Activated T-cell treated with anti-CD3 and anti-CD28 coated beads for 1 hour (primary cell): ENCODE measurements at regions not wholly inside any gene's neighbourhood (a gene's known extent, or its start where the extent isn't known, plus 50 kb on each side); places are given as distances from the start of the nearest gene placed in this dataset.
A peak's percentile ranks its signal among the peaks of the same experiment; 100 is the strongest.

ENCODE experiments used
- DNase-seq: peaks from one replicate; pipeline ENCODE4 v3.0.0-alpha.2; 2020; ENCODE audit warnings: low read depth

DNA sequence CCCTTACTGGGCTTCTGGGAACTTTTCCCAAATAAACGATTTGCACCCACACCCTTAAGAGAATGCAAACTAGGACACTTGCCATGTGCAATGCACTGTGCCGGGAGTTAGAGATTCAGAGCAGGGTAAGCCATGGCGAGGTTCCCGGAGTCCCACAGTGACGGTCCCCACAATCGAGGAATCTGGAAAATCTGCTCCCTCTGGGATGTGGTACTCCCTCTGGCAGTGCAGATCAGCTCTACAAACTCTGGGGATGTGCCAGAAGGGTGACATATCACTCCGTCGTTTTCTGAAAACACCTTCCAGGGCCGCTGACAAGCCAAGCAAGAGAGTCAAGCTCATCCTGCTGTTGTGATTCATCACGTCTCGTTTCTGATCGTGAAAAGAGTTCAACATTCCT lies 537.5 kb downstream of the BCOR start:
- no peak for DNase-seq

DNA sequence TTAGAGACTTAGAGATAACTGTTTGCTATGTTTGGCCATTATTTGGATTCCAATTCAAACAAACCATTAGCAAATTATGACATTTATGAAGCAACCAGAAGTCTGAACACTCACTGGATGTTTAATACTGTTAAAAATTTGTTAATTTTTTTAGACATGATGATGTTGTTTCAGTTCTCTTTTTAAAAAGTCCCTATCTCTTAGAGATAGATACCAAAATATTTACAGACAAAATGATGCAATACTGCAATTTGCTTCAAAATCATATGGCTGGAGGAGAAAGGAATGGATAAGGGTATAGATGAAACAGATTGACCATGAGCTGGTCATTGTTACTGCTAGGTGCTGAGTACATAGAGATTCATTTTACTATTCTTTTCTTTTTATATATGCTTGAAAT lies 534.6 kb downstream of the BCOR start:
- DNase-seq, result no peak

DNA sequence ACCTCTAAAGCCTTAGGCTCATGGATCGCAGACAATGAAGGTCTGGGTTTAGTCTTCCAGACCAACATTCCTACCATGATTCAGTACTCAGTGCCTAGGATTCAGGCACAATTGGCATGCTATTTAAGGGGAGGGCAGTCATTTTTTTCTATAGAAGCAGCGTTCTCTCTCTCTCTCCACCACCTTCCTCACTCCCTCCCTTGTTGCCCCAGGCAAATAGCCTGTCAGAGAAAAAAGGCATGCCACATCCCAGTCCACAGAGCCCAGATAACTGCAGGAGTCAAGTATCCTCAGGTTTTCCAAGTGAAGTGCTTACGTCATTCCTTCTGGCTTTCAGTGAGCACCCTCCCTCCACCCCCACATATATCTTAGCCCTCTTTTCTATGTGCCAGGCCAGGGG lies 533.0 kb downstream of the BCOR start:
- DNase-seq, result no peak

DNA sequence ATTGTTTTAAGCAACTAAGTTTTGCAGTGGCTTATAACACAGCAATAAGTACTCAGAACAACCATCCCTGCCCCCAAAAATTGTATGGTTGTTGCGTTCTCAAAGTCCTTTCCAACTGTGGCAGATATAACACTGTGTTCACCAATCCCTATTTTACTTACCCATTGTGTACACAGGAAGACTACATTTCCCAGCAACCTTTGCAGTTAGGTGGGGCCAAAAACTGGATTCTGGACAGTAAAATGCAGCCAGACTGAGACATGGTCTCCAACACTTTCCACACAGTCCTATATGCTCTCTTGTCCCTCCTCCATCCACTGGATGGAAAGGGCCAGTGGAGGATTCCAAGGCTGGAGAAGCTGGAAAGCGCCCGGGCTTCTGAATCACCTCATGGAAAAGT lies 523.6 kb downstream of the BCOR start:
- no peak for DNase-seq

DNA sequence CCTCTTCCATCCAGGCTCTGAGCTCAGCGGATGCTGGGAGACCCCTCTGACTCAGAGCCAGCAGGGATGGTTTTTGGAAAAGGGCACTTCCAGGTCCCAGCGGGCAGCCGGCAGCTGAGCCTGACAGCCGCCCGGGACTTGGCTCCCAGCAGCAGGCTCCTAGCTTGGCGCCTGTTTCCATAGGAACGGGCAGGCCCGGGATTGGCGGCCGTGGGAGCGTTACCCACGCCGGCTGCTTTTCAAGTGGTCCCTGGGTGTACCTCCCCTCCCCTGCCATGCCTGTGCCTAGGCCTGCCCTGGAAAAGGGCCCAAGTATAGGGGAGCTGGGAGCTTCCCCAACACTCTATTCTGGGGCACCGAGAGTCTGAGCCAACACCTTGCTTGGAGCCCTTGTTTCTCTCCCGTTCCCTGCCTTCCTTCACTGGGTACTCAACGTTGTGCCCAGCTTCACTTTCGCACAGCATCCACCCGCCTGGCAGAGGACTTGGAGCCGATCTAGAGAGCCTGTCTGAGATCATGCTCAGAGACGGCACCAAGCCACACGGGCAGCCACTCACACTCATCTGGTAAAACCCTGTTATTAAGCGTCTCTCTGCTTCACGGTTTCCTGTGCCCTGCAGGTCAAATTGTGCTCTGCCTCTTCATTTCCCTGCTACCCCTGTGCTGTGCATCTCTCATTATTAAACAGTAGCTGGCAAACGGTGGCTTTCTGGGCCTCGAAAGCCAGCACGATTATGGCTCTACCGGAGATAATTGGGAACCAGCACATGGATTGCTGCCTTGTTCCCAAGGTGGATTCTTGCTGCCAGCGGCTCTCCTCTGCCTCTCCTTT lies 521.5 kb downstream of the BCOR start:
- no peak for DNase-seq

DNA sequence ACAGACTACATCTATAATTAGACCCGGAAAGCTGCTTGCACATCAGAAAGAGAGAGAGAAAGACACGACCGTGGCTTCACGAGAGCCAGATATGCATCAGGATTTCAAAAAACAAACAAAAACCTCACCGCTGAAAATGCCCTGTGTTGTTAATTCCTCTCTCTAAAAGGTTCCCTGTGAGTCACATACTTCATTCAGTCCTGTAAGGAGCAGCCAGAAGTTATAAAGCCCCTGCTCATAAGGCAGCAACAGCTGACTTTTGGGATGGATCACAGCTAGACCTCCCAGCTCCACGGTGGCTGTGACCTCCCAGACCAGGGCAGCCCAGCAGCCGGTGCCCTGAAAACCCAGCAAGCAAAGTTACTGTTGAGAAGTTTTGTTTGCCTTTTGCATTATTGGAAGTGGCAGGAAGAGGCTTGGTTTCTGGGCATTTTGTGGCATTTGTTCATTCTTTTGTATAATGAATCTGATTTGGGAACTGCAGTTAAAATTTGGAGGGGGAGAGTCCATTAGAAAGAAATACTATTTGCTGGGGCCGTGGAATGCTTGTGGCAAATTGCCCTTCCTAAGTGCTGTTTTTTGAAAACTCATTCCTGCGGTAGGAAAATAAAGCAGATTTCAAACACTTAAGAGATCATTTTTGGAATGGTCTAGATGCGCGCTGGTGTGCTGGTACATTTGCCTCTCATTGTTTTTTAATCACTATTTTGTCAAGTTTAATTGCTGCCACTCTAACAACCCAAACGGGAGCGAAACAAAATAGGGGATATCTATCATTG lies 520.4 kb downstream of the BCOR start:
- no peak for DNase-seq

DNA sequence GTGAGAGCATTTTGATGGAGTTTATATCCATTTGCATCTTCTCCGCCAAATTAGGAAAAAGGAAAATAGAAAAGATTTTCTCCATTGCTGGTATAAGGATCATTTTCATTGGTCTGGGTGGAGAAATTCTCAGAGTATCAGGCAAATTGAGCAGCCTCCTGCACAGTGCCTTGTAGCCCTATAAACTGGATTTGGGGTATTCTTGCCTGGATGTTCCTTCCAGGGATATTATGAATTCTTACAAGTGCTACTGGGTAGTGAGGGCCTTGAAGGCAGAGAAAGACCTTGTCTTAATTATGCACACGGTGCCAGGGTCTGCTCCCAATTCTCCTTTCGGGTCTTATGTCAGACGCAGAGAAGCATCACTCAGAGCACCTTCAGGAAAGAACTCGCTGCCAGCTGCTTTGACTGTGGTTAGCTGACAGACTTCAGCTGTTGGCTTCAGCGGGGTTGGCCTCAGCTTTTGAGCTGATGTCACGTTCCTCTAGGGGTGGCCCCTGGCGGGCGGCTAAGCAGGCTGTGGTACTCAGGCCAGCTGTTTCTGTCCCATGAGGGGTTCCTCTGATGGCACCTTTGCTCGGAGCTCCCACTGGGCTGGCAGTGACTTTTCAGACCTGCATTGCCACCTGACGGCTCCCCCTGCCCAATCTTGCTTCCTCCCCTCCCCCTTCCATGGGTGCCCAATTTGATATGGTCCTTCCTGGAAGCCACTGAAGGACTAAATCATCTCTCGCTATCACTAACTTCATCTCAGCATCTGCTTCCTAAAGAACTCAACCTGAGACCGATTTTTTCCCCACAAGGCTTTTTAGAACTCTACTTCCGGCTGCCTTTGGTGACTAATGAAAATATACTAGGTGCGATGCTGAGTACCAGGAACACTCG lies 519.5 kb downstream of the BCOR start:
- peak; percentile 7 for DNase-seq

DNA sequence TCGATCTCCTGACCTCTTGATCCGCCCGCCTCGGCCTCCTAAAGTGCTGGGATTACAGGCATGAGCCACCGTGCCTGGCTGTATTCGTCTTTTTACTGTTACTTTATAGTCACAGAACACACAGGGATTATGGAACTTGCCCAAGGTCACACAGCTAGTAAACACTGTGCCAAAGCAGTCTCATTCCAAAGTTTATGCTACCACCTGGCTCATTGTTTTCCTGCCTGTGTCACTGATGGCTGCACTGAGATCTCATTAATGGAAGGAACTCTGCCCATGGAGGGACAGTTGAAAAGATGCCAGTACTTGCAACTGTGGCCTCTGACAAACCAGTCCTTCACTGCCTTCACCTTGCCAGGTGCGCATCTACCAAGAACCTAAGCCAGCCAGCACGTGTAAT lies 517.7 kb downstream of the BCOR start:
- DNase-seq, result no peak

DNA sequence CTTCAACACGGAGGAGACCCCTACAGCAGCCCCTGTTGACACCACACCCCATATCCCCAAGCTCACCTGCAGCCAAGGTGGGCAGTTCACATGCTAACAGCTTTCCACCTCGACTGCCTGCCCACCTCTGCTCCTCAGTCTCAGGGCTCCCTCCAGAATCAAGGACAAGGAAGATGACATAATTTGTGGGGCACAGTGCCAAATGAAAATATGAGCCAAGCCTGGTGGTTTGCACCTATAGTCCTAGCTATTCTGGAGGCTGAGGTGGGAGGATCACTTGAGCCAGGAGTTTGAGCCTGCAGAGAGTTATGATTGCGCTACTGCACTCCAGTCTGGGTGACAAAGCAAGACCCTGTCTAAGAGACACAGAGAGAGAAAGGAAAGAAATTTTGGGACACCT lies 516.3 kb downstream of the BCOR start:
- no peak for DNase-seq

DNA sequence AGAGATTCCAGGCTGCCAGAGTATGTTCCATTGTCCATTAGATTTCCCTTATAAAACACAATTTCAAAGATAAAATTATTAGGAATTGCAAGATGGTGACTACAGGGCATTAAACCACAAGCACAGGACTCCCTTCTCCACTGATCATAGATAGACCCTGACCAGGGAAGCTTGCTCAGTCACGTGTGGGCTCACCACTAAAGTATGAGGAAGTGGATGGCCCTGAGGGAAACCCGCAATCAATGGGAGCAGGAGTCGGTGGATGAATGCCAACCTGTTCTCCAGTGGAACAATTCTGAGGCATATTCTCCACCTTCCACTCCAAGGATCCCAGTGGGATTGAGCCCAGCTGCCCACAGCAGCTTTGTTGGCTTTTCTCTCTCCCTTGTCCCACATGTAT lies 515.7 kb downstream of the BCOR start:
- DNase-seq, result no peak

DNA sequence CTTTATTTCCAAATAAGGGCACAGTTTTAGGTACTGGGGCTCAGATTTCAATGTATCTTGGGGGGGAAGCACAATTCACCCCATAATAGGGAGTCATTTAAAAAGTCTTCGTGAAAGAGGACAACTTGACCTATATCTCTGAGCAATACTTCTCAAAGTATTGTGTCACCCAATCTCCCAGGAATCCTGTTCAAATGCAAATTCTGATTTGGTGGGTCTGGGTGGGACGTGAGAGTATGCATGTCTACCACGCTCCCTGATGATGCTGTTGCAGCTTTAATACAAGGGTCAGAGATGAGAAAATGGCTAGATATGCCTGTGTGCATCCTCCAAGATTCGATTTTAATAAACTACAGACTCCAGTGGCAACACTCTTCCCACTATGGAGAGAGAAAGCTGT lies 514.8 kb downstream of the BCOR start:
- no peak for DNase-seq

DNA sequence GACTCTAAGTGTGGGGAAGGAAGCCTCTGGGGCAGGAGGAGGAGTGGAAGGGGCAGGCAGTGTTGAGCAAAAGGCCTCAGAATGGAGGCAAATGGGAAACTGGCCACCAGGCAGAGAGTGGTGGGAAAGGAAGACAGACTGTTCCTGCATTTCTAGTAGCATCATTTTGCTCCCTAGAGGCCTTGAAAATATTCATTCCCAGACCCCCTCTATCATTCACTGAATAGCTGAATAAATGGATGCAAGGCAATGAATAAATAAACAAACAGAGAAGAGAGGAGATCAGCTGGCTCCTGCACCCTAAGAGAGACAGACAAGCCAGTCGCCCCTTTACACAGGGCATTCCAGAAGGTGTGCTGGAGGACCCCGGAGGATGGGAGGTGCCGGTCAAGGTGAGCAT lies 511.9 kb downstream of the BCOR start:
- no peak for DNase-seq

DNA sequence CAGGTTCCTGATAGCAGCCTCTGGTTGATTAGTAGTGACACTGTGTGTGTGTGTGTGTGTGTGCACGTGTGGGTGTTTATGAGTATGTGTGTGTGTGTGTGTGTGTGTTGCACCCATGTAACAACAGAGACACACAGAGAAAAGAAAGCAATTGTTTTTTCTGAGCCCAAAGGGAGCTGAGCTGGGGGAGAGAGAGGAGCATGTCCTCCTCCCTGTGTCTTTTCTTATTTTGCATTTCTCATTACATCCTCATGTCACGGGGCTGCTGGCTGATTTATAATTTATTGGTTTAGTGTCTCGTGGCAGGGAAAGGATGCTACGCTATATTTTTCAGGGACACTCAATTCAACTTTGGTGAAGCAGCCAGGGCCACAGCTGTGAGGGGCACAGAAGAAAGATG lies 511.4 kb downstream of the BCOR start:
- no peak for DNase-seq

DNA sequence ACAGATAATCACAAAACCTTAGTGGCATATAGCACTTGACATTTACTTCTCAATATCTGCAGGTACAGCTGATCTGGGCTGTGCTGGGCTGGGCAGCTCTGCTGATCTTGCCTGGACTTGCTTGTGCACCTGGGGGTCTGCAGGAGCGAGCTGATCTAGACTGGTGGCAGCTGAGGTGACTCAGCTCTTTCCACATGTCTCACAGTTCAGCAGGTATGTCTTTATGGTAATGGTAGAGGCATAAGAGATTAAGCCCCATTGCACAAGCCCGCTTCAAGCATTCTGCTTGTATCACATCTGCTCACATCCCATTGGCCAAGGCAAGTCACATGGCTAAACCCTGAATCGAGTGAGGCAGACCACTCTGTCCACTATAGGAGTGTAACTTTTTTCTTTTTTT lies 506.7 kb downstream of the BCOR start:
- DNase-seq, result no peak

DNA sequence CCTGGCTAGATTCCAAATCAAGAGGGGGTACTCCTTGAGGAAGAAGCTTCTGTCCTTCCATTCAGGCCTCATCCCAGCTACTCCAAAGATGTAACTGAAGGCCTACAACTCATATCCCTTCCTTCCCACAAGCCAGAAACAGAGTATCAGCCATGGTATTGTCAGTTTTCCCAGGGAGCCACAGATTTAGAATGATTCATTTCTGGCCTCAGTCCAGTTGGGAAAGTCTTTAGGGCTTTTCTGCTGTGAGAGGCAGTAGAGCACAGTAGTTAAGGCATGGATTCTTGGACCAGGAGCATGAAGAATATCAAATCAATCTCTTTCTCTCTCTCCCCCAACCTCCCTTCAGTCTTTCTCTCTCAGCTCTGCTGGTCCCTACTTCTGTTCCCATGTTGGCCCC lies 505.0 kb downstream of the BCOR start:
- DNase-seq, result no peak

DNA sequence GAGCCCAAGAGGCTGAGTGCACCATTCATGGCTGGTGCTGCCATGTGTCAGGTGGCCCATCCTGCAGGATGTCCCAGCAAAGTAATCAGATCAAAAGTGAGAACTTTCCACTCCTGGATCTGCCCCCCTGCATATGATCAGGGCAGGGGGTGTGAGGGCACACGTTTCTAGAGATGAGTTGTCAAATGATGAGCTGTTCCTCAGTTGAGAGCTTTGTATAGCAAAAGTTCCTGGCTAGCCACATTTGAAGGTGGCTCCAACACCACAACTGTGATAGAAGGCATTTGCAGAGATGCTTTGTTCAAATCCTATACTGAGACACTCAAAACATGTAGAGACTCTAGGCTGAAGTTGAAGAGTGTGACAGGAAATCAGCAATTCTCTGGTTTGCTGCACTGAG lies 501.8 kb downstream of the BCOR start:
- no peak for DNase-seq

DNA sequence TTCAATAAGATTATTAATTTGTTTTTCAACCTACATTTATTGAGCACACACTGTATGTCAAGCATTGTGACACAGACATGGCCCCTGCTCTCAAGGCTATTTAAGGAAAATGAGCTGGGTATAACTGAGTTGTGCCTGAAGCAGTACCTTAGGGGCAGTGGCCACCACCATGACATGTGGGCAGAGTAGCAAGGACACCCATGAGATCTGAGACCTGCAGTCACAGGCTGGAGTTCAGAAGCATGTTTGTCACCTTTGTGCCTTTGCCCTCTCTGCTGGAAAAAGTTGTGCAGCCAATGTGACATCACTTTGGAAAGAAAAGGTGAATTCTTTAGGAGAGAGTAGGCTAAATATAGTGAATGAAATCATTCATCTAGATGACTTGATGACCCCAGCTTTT lies 501.3 kb downstream of the BCOR start:
- no peak for DNase-seq

DNA sequence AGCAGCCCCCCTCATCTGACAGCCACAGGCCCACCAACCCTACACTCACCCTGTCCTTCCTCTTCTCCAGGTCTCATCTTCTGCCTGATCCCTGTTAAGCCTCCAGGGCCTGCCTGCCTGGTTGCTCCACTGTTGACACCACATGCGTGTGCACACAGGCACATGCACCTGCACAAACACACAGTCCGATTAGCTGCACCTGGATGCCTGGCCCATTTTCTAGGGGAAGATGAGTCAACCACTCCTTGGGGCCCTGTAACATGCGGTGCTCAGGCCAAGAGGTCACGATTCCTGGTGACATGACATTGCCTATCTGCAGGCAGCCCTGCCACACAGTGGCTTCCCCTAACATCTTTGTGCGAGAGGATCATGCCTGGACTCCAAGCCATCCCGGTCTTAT lies 498.4 kb downstream of the BCOR start:
- DNase-seq, result no peak

DNA sequence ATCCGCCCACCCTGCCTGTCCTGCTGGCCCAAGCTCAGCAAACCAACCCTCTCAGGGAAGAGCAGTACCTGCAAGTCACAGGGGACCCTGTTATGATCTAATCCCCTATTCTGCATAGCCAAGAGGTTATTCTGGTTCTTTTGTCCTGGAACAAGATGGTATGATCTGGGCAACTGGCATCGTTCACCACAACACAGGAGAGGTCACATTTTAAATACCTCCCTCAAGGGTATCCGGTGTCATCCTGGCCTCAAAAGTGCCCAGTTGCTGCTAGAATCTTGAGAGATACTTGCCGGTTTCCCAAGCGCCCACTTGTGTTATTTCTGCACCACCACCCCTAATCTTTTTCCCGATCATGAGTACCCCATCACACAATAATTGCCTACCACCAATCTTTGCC lies 497.5 kb downstream of the BCOR start:
- DNase-seq, result no peak

DNA sequence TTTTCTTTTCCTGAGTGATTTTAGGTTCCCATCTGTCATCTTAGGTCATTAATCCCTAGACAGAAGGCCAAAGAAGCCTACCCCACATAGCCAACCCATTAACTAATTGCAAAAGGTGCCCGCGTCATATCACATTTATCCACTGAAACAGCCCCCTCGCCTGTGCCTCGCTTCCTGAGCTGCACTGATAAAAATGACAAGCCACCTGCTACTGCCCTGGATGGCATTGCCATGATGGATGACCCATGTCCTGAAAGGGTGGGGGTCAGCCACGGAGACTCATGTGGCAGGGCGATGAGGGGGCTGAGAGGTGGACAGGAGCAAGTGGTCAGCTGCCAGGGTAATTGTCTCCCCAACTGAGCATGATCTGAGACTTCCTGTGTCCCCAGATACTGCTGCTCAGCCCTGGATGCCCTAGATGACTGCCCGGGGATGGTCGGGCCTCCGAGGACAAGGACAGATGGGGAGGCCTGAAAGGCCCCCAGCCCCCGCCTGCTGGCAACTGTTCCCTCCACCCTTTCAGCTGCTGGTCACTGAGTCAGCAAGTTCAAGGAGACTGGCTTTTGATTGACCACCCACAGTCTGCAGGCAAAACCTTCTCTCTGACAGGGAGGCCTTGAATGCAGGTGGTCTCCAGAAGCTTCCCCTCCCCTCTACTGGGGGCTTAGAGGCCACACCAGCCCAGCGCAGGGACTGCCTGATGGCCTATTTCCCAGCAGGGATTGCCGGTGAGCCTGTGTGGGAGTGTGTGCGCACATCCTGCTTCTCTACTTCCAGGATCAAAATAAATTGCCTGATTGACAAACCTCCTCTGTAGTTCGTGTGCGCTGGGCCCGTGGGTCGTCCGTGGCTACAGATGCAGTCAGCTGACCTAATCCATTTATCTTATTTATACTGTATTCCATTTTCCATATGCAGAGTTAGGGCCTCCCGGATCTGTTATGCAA lies 496.3 kb downstream of the BCOR start:
- DNase-seq, result no peak

DNA sequence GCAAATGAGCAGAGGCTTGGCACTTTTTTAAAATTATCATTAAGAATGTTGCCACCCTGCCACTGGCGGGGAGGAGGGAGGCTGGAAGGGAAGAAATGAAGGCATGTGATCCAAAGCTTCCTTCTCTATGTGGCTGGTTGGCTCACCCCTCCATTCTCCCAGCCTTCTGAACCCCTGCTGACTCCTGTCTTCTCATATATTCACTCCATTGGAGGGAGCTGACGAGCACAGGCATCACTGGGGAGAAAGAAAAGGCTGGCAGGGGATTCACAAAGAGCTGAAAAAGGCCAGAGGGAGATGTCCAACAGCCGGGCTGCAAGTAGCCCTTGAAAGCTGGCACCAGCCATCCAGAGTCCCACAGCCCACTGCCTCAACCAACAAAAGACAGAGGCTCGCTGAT lies 495.6 kb downstream of the BCOR start:
- DNase-seq, result no peak

DNA sequence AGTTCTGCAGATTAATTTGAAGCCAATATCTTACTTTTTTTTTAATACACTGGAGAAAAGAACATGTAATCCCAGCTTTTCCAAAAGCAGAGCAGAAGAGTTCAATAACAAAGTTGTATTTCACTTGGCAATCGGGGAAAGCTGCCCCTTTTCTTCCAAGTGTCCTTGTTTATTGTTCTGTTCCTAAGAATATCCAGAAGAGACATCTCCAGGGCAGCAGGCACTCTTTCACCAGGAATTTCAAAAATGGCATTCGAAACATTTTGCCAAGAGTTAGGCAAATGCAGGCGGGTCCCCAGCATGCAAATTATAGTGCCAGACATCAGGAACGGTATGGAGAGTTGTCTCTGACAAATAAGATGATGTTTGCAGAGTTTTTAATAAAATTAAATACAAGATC lies 494.5 kb downstream of the BCOR start:
- no peak for DNase-seq
